Lung (tissue), 11 donors: ENCODE measurements at regions not wholly inside any gene's neighbourhood (a gene's known extent, or its start where the extent isn't known, plus 50 kb on each side); places are given as distances from the start of the nearest gene placed in this dataset.

Experiments
- ATAC-seq: fragments of 200-7000 bp; cut with Tn5 transposase; one replicate; pipeline ENCODE4 v1.9.1; 2020; ENCODE audit warnings: moderate number of reproducible peaks; ENCODE audit not compliant: insufficient read depth, low FRiP score
- DNase-seq, 3 donors: peaks; one replicate each; pipeline ENCODE4 v3.0.0-alpha.2; 2013 to 2017
- H3K27ac ChIP-seq, 2 donors: one replicate each; pipeline ENCODE4 v1.5.1; 2013; ENCODE audit warnings: mild to moderate bottlenecking in 2 of 2, moderate library complexity in 2 of 2, control low read depth in 1 of 2, inconsistent platforms in 1 of 2, low read depth in 1 of 2, low read length in 1 of 2
- H3K27me3 ChIP-seq, 3 donors: one replicate each; pipeline ENCODE4 v1.5.1; 2013; ENCODE audit warnings: low read length in 2 of 3; ENCODE audit not compliant: control insufficient read depth in 3 of 3, insufficient read depth in 3 of 3
- H3K36me3 ChIP-seq, 4 donors: one replicate each; pipeline ENCODE4 v1.5.1; 2013; ENCODE audit warnings: low read length in 4 of 4, mild to moderate bottlenecking in 1 of 4, moderate library complexity in 1 of 4; ENCODE audit not compliant: control insufficient read depth in 4 of 4, insufficient read depth in 4 of 4
- H3K4me1 ChIP-seq, 5 donors: one replicate each; pipeline ENCODE4 v1.5.1; 2013; ENCODE audit warnings: low read length in 5 of 5, mild to moderate bottlenecking in 2 of 5, moderate library complexity in 1 of 5; ENCODE audit not compliant: control insufficient read depth in 5 of 5, insufficient read depth in 5 of 5
- H3K4me3 ChIP-seq: one replicate; pipeline ENCODE4 v1.5.1; 2013; ENCODE audit warnings: mild to moderate bottlenecking, control low read depth, moderate library complexity
- H3K9ac ChIP-seq, 2 donors: one replicate each; pipeline ENCODE4 v1.5.1; 2013; ENCODE audit warnings: low read length in 2 of 2, control low read depth in 1 of 2; ENCODE audit not compliant: insufficient read depth in 1 of 2
- H3K9me3 ChIP-seq, 4 donors: one replicate each; pipeline ENCODE4 v1.5.1; 2013; ENCODE audit warnings: low read length in 3 of 4, mild to moderate bottlenecking in 1 of 4, moderate library complexity in 1 of 4; ENCODE audit not compliant: control insufficient read depth in 4 of 4, insufficient read depth in 3 of 4
- CTCF ChIP-seq: IDR thresholded peaks from 2 replicates; pipeline ENCODE4 v1.5.1; 2012; ENCODE audit warnings: mild to moderate bottlenecking; ENCODE audit errors: control extremely low read depth, extremely low read depth
- WGBS, 2 donors: extraction: QIAGEN DNeasy Blood & Tissue Kit; methylation state at CpG; one replicate each; pipeline ENCODE4 v1.1.7; 2013; 5-methylcytosine and 5-hydroxymethylcytosine counted together
- donor health status: control.
- donor health status: control.
- donor health status: Bipolar disorder and iron deficiency.
- donor health status: healthy.
- donor health status: DM: yes; HTN: yes; CAD: no.

- Histone ChIP-seq H3K4me3 (no peak overlapping the region), H3K9me3 (no peaks in the 10 kb centered on the region), H3K27me3 (no peaks in the 10 kb centered on the region), H3K36me3 (no peaks in the 10 kb centered on the region), H3K27ac (no peak overlapping the region), H3K4me1 (no peaks in the 10 kb centered on the region), H3K9ac (no peak overlapping the region)
- ATAC-seq, result no peak
- no peak for TF ChIP-seq CTCF
- WGBS, 2 donors, result 81 to 91% methylated on average over 2 of the region's 2 CpGs
- no peak for DNase-seq
Measured at GRCh38 chr2:21346984-21347383, 223.2 kb downstream of the TDRD15 start.

GRCh38 chr2:21353879-21354679, 230.3 kb downstream of the TDRD15 start:
- Histone ChIP-seq H3K27ac (no peak overlapping the region), H3K4me1 (peaks cover 0 to 13% (median 0%) of the 10 kb centered on the region in 5 donors), H3K9me3 (no peaks in the 10 kb centered on the region), H3K4me3 (no peak overlapping the region), H3K9ac (no peak overlapping the region), H3K27me3 (no peaks in the 10 kb centered on the region), H3K36me3 (no peaks in the 10 kb centered on the region)
- TF ChIP-seq CTCF, result no peak
- DNase-seq (no peak), ATAC-seq (no peak)
- WGBS, 2 donors, result 73 to 84% methylated on average over 3 of the region's 3 CpGs

- no peaks in the 10 kb centered on the region for H3K9me3 ChIP-seq
- H3K27ac ChIP-seq, result no peak overlapping the region
- ATAC-seq, result no peak
- H3K4me1 ChIP-seq, result peaks cover 0 to 20% (median 0%) of the 10 kb centered on the region in 5 donors
- no peaks in the 10 kb centered on the region for H3K27me3 ChIP-seq
- TF ChIP-seq CTCF, result no peak
- 50 to 54% methylated on average over 9 of the region's 9 CpGs for WGBS, 2 donors
- no peak overlapping the region for H3K9ac ChIP-seq
- no peaks in the 10 kb centered on the region for H3K36me3 ChIP-seq
- DNase-seq, result peak; percentile 55 to 85 (median 74)
- no peak overlapping the region for H3K4me3 ChIP-seq
Measured at GRCh38 chr2:21356086-21356856, 232.5 kb downstream of the TDRD15 start.
